ENCODE measurements at regions not wholly inside any gene's neighbourhood (a gene's known extent, or its start where the extent isn't known, plus 50 kb on each side); places are given as distances from the start of the nearest gene placed in this dataset.

DNA sequence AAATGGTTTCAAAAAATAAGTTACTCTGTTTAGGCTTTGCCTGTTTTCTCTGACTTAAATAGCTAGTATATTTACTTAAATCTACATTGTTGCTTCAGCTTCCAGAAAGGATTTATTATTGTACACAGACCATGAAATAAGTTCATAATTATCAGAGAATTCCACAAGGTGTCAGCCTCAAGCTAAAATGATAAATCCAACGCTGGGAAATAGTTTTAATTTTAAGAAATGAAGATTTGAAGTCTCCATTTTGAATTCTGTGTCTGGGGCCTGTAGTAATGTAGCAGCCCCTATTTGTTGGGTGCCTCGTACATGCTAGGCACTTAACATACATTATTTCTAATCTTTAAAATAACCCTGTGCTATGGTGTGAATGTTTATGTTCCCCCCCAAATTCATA is 92.6 kb upstream of the KCNMB2 start:
- no peak overlapping the region for H3K4me3 ChIP-seq (ENCODE audit: low read length)
- TF ChIP-seq EP300 (conservative IDR thresholded peaks at IDR 0.05; ENCODE audit: poor library complexity, severe bottlenecking): no peak
- no peak for TF ChIP-seq TAF1 (IDR thresholded peaks at IDR 0.05; ENCODE audit: low read depth)
- TF ChIP-seq, protein P1, sequence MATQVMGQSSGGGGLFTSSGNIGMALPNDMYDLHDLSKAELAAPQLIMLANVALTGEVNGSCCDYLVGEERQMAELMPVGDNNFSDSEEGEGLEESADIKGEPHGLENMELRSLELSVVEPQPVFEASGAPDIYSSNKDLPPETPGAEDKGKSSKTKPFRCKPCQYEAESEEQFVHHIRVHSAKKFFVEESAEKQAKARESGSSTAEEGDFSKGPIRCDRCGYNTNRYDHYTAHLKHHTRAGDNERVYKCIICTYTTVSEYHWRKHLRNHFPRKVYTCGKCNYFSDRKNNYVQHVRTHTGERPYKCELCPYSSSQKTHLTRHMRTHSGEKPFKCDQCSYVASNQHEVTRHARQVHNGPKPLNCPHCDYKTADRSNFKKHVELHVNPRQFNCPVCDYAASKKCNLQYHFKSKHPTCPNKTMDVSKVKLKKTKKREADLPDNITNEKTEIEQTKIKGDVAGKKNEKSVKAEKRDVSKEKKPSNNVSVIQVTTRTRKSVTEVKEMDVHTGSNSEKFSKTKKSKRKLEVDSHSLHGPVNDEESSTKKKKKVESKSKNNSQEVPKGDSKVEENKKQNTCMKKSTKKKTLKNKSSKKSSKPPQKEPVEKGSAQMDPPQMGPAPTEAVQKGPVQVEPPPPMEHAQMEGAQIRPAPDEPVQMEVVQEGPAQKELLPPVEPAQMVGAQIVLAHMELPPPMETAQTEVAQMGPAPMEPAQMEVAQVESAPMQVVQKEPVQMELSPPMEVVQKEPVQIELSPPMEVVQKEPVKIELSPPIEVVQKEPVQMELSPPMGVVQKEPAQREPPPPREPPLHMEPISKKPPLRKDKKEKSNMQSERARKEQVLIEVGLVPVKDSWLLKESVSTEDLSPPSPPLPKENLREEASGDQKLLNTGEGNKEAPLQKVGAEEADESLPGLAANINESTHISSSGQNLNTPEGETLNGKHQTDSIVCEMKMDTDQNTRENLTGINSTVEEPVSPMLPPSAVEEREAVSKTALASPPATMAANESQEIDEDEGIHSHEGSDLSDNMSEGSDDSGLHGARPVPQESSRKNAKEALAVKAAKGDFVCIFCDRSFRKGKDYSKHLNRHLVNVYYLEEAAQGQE (IDR thresholded peaks at IDR 0.05; ENCODE audit: borderline replicate concordance): no peak
- TF ChIP-seq, protein P2, sequence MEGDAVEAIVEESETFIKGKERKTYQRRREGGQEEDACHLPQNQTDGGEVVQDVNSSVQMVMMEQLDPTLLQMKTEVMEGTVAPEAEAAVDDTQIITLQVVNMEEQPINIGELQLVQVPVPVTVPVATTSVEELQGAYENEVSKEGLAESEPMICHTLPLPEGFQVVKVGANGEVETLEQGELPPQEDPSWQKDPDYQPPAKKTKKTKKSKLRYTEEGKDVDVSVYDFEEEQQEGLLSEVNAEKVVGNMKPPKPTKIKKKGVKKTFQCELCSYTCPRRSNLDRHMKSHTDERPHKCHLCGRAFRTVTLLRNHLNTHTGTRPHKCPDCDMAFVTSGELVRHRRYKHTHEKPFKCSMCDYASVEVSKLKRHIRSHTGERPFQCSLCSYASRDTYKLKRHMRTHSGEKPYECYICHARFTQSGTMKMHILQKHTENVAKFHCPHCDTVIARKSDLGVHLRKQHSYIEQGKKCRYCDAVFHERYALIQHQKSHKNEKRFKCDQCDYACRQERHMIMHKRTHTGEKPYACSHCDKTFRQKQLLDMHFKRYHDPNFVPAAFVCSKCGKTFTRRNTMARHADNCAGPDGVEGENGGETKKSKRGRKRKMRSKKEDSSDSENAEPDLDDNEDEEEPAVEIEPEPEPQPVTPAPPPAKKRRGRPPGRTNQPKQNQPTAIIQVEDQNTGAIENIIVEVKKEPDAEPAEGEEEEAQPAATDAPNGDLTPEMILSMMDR (IDR thresholded peaks at IDR 0.05; ENCODE audit: poor library complexity, severe bottlenecking): peak; percentile 54
- TF ChIP-seq RAD21 (conservative IDR thresholded peaks at IDR 0.05): peak; percentile 58
- no peak for TF ChIP-seq EZH2 (IDR thresholded peaks at IDR 0.05; ENCODE audit: borderline replicate concordance, insufficient read depth, low read length, poor library complexity, severe bottlenecking)
- no peak for TF ChIP-seq POLR2AphosphoS5 (IDR thresholded peaks at IDR 0.05)
- peak; percentile 61 for TF ChIP-seq SMC3 (conservative IDR thresholded peaks at IDR 0.05; ENCODE audit: poor library complexity)
- TF ChIP-seq MXI1 (conservative IDR thresholded peaks at IDR 0.05; ENCODE audit: poor library complexity, severe bottlenecking): no peak
- no peak overlapping the region for H3K4me2 ChIP-seq (ENCODE audit: low read length)
- H4K20me1 ChIP-seq (ENCODE audit: insufficient read depth): no peaks in the 10 kb centered on the region
- no peaks in the 10 kb centered on the region for H3K9me2 ChIP-seq (ENCODE audit: insufficient read depth, low read length)
- H3K9me3 ChIP-seq (ENCODE audit: low read length): no peaks in the 10 kb centered on the region
- H3K27ac ChIP-seq (ENCODE audit: low read length): no peak overlapping the region
- H3K79me2 ChIP-seq (replicated peaks; ENCODE audit: insufficient read depth, low read length): no peaks in the 10 kb centered on the region
- no peak overlapping the region for H2AFZ ChIP-seq (ENCODE audit: low read depth, low read length)
- H3K36me3 ChIP-seq (ENCODE audit: insufficient read depth, low read length): no peaks in the 10 kb centered on the region
- no peak overlapping the region for H3K9ac ChIP-seq (ENCODE audit: low read length)
- H3F3A ChIP-seq (ENCODE audit: insufficient read depth, low read length, poor library complexity, severe bottlenecking): no peaks in the 10 kb centered on the region
- no peaks in the 10 kb centered on the region for H3K27me3 ChIP-seq (ENCODE audit: insufficient read depth, low read depth, low read length)

DNA sequence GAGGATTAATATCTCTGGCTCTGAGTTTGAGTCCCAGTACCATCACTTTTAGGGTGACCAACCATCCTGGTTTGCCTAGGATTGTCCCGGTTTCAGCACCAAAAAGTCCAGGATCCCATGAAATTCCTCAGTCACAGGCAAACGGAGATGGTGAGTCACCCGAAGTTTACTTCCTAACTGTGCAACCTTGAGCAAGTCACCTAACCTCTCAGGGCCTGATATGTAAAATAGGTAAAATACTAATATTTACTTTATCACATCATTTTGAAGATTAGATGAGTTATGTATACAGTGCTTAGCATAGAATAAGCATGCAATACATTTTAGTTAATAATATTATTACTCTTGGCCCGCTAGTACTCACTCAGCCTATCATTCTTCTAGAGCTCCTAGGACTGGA is 91.1 kb upstream of the KCNMB2 start:
- Histone ChIP-seq H3K4me3 (ENCODE audit: low read length) (no peak overlapping the region), H3K4me2 (ENCODE audit: low read length) (no peak overlapping the region), H2AFZ (ENCODE audit: low read depth, low read length) (no peak overlapping the region), H3F3A (ENCODE audit: insufficient read depth, low read length, poor library complexity, severe bottlenecking) (no peaks in the 10 kb centered on the region), H3K9me3 (ENCODE audit: low read length) (no peaks in the 10 kb centered on the region), H3K9me2 (ENCODE audit: insufficient read depth, low read length) (no peaks in the 10 kb centered on the region), H3K36me3 (ENCODE audit: insufficient read depth, low read length) (no peaks in the 10 kb centered on the region), H3K79me2 (replicated peaks; ENCODE audit: insufficient read depth, low read length) (no peaks in the 10 kb centered on the region), H3K27ac (ENCODE audit: low read length) (no peak overlapping the region), H3K9ac (ENCODE audit: low read length) (no peak overlapping the region), H4K20me1 (ENCODE audit: insufficient read depth) (no peaks in the 10 kb centered on the region), H3K27me3 (ENCODE audit: insufficient read depth, low read depth, low read length) (no peaks in the 10 kb centered on the region)
- TF ChIP-seq SMC3 (conservative IDR thresholded peaks at IDR 0.05; ENCODE audit: poor library complexity): no peak
- no peak for TF ChIP-seq MXI1 (conservative IDR thresholded peaks at IDR 0.05; ENCODE audit: poor library complexity, severe bottlenecking)
- TF ChIP-seq POLR2AphosphoS5 (IDR thresholded peaks at IDR 0.05): no peak
- no peak for TF ChIP-seq RAD21 (conservative IDR thresholded peaks at IDR 0.05)
- no peak for TF ChIP-seq EP300 (conservative IDR thresholded peaks at IDR 0.05; ENCODE audit: poor library complexity, severe bottlenecking)
- TF ChIP-seq, protein P2 (IDR thresholded peaks at IDR 0.05; ENCODE audit: poor library complexity, severe bottlenecking): no peak
- TF ChIP-seq EZH2 (IDR thresholded peaks at IDR 0.05; ENCODE audit: borderline replicate concordance, insufficient read depth, low read length, poor library complexity, severe bottlenecking): no peak
- TF ChIP-seq TAF1 (IDR thresholded peaks at IDR 0.05; ENCODE audit: low read depth): no peak
- TF ChIP-seq, protein P1 (IDR thresholded peaks at IDR 0.05; ENCODE audit: borderline replicate concordance): no peak

Measured in neural cell (in vitro differentiated cells).